GM12878 (cell line): ENCODE measurements at regions not wholly inside any gene's neighbourhood (a gene's known extent, or its start where the extent isn't known, plus 50 kb on each side); places are given as distances from the start of the nearest gene placed in this dataset.

Experiments
- ATAC-seq: fragments of 200-7000 bp; cut with Tn5 transposase; 3 replicates; pipeline ENCODE4 v1.9.1; 2020; ENCODE audit warnings: mild to moderate bottlenecking, moderate library complexity
- BruUV-seq: library from RNA; stranded (reverse); fragments of 400-500 nt; replicated peaks from 2 replicates; lab custom pipeline; 2021; lab: Mats Ljungman, UMichigan
- CTCF ChIA-PET: fragments of 300-600 bp; sonication (Branson Sonifier 250); formaldehyde crosslinking; extraction: SDS; loops from one replicate; lab custom pipeline; 2021; ENCODE audit warnings: inconsistent platforms; lab: Yijun Ruan, JAX
- POLR2A ChIA-PET: fragments of 350-600 bp; formaldehyde crosslinking; extraction: SDS; loops from one replicate; lab custom pipeline; 2021; ENCODE audit warnings: inconsistent platforms; lab: Charles Lee
- RAD21 ChIA-PET: fragments of 300-600 bp; sonication (Branson Sonifier 250); formaldehyde crosslinking; loops from one replicate; lab custom pipeline; 2023; ENCODE audit warnings: antibody characterized with exemption; ENCODE audit not compliant: unreplicated experiment; lab: Charles Lee
- SMC1A ChIA-PET: fragments of 300-600 bp; sonication (Branson Sonifier 250); formaldehyde crosslinking; loops from one replicate; lab custom pipeline; 2023; ENCODE audit not compliant: unreplicated experiment, uncharacterized antibody; lab: Charles Lee
- DNase-seq: peaks from one replicate; pipeline ENCODE4 v3.0.0-alpha.2; 2011; ENCODE audit warnings: low read depth, low spot score
- FAIRE-seq: peaks from 3 replicates; lab custom pipeline; 2011; peaks lifted over from hg19 to GRCh38; lab: Jason Lieb, UNC
- H2AFZ ChIP-seq: 2 replicates; pipeline ENCODE4 v1.6.0; 2011; ENCODE audit warnings: low read depth, low read length, control low read depth; ENCODE audit not compliant: control insufficient read depth
- H3K27ac ChIP-seq: 2 replicates; pipeline ENCODE4 v1.5.1; 2011; ENCODE audit warnings: control low read depth; ENCODE audit not compliant: control insufficient read depth, insufficient read depth
- H3K27me3 ChIP-seq, 2 experiments: replicated peaks in 1 of 2; 2 replicates each; pipeline versions ENCODE4 v1.6.0 to v1.6.1; 2011; ENCODE audit warnings: low read length in 1 of 2; ENCODE audit not compliant: control insufficient read depth in 2 of 2, insufficient read depth in 2 of 2
- H3K36me3 ChIP-seq, 2 experiments: 2 replicates each; pipeline ENCODE4 v1.5.1; 2011; ENCODE audit warnings: low read length in 1 of 2; ENCODE audit not compliant: control insufficient read depth in 2 of 2, insufficient read depth in 2 of 2
- H3K4me1 ChIP-seq: 2 replicates; pipeline ENCODE4 v1.6.1; 2011; ENCODE audit warnings: mild to moderate bottlenecking, low read length, moderate library complexity, mixed read lengths; ENCODE audit not compliant: control insufficient read depth, insufficient read depth
- H3K4me2 ChIP-seq: 2 replicates; pipeline ENCODE4 v1.6.0; 2011; ENCODE audit warnings: control low read depth; ENCODE audit not compliant: control insufficient read depth, insufficient read depth
- H3K4me3 ChIP-seq: fragments of 200-600 bp; sonication (generic); 2 replicates; pipeline ENCODE4 v1.5.1; 2016
- H3K79me2 ChIP-seq: 2 replicates; pipeline ENCODE4 v1.6.0; 2011; ENCODE audit warnings: low read length; ENCODE audit not compliant: control insufficient read depth, insufficient read depth
- H3K9ac ChIP-seq: 2 replicates; pipeline ENCODE4 v1.8.0; 2011; ENCODE audit warnings: low read length, control low read depth, mixed read lengths; ENCODE audit not compliant: control insufficient read depth, insufficient read depth
- H3K9me3 ChIP-seq: replicated peaks from 3 replicates; pipeline ENCODE4 v1.5.1; 2011; ENCODE audit warnings: mild to moderate bottlenecking, low read length; ENCODE audit not compliant: control insufficient read depth, insufficient read depth
- H4K20me1 ChIP-seq: 2 replicates; pipeline ENCODE4 v1.6.0; 2011; ENCODE audit not compliant: control insufficient read depth, insufficient read depth
- HDAC2 ChIP-seq: fragments of 200-600 bp; sonication (generic); IDR thresholded peaks from 2 replicates; pipeline ENCODE4 v1.6.1; 2017
- HDAC6 ChIP-seq: fragments of 200-600 bp; sonication (generic); IDR thresholded peaks from one replicate; pipeline ENCODE4 v1.8.0; 2017; ENCODE audit warnings: antibody characterized with exemption; ENCODE audit not compliant: unreplicated experiment
- IKZF2 ChIP-seq, 2 experiments: fragments of 450-650 bp; IDR thresholded peaks; 2 replicates each; pipeline ENCODE4 v1.6.1; 2017; ENCODE audit warnings: mild to moderate bottlenecking in 2 of 2, moderate library complexity in 2 of 2
- LARP7 ChIP-seq: fragments of 450-650 bp; IDR thresholded peaks from 2 replicates; pipeline ENCODE4 v1.6.1; 2017; ENCODE audit warnings: mild to moderate bottlenecking
- MYB ChIP-seq: fragments of 150-350 bp; IDR thresholded peaks from 2 replicates; pipeline ENCODE4 v1.6.1; 2014; ENCODE audit warnings: mild to moderate bottlenecking, low read depth, low read length, borderline replicate concordance
- NR2C1 ChIP-seq: fragments of 450-650 bp; IDR thresholded peaks from 2 replicates; pipeline ENCODE4 v1.6.1; 2017; ENCODE audit warnings: antibody characterized with exemption, mild to moderate bottlenecking, moderate library complexity
- SMAD5 ChIP-seq: IDR thresholded peaks from 2 replicates; pipeline ENCODE4 v1.6.1; 2016; ENCODE audit warnings: antibody characterized with exemption, low read depth
- SP1 ChIP-seq: IDR thresholded peaks from one replicate; pipeline ENCODE4 v1.6.1; 2011; ENCODE audit warnings: low read depth, low read length
- SUZ12 ChIP-seq: fragments of 200-600 bp; sonication (generic); IDR thresholded peaks from one replicate; pipeline ENCODE4 v1.6.1; 2018; ENCODE audit warnings: antibody characterized with exemption, mild to moderate bottlenecking; ENCODE audit not compliant: unreplicated experiment
- TBL1XR1 ChIP-seq: IDR thresholded peaks from 2 replicates; pipeline ENCODE4 v1.6.1; 2012; ENCODE audit warnings: low read depth, low read length, improper control_type of control experiment
- YY1 ChIP-seq: IDR thresholded peaks from 2 replicates; pipeline ENCODE4 v1.6.1; 2011; ENCODE audit warnings: low read depth, mild to moderate bottlenecking, low read length
- ZNF384 ChIP-seq: IDR thresholded peaks from 2 replicates; pipeline ENCODE4 v1.6.1; 2012; ENCODE audit warnings: low read depth, mild to moderate bottlenecking, low read length, improper control_type of control experiment, borderline replicate concordance
- ZNF622 ChIP-seq: fragments of 450-650 bp; IDR thresholded peaks from 2 replicates; pipeline ENCODE4 v1.6.1; 2017; ENCODE audit warnings: mild to moderate bottlenecking, inconsistent platforms
- WGBS: methylation state at CpG from one replicate; pipeline ENCODE4 v1.1.6; 2016; ENCODE audit warnings: low lambda C conversion rate; ENCODE audit not compliant: insufficient replicate concordance, insufficient coverage; ENCODE audit errors: missing lambda C conversion rate; 5-methylcytosine and 5-hydroxymethylcytosine counted together
- in situ Hi-C: fragments of 300-500 bp; cut with MboI; formaldehyde crosslinking; loops from 9 replicates; pipeline ENCODE4 v1.14.3; 2018; ENCODE audit warnings: mixed read lengths
- intact Hi-C: fragments of 100-400 bp; cut with micrococcal nuclease; formaldehyde crosslinking; loops from one replicate; pipeline ENCODE4 v1.14.2; 2022; ENCODE audit not compliant: unreplicated experiment

DNA sequence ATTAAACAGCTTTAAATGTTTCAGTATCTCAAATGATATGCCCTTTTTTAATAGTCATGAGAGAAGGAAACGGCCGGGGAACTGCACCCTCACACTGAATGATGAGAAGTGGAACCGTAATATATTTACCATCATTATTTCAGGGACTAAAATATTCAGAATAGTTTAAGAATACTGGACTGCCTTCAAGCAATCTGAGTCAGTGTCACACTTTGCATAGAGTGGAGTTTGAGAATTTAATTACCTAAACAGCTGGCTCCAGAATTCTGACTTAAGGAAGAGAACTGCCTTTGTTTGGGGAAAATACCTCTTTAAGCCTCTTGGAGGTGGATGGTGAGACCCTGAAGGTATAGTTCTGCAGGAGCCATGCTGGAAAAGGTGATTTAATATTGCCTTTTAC is 135.9 kb upstream of the EPHA7 start:
- ATAC-seq (no peak), DNase-seq (no peak), FAIRE-seq (no peak)
- RAD21 ChIA-PET, result no interaction called here
- SMC1A ChIA-PET, result no interaction called here
- no peaks in the 10 kb centered on the region for H3K27me3 ChIP-seq
- no peaks in the 10 kb centered on the region for H4K20me1 ChIP-seq
- no TSS peak for BruUV-seq
- no peak overlapping the region for H3K27ac ChIP-seq
- POLR2A ChIA-PET, result no interaction called here
- no peaks in the 10 kb centered on the region for H3K4me1 ChIP-seq
- H2AFZ ChIP-seq, result no peak overlapping the region
- no peak overlapping the region for H3K4me2 ChIP-seq
- H3K36me3 ChIP-seq, result no peaks in the 10 kb centered on the region
- CTCF ChIA-PET, result interaction anchor here (1.2 kb wide), 1 partner anchor 18 kb away, joined by 3 read pairs; no protein-coding TSS in a partner anchor
- WGBS, result 27% methylated on average over 3 of the region's 3 CpGs
- in situ Hi-C loops, result no loop called here
- no peaks in the 10 kb centered on the region for H3K9me3 ChIP-seq
- intact Hi-C loops, result no loop called here
- TF ChIP-seq MYB (no peak), IKZF2 (IDR thresholded peaks at IDR 0.05) (no peak), YY1 (no peak), HDAC6 (no peak), TBL1XR1 (no peak), NR2C1 (no peak), LARP7 (no peak), HDAC2 (no peak), SP1 (no peak), ZNF384 (no peak), SMAD5 (no peak), SUZ12 (no peak), ZNF622 (no peak)
- H3K9ac ChIP-seq, result no peak overlapping the region
- no peaks in the 10 kb centered on the region for H3K79me2 ChIP-seq
- no peak overlapping the region for H3K4me3 ChIP-seq
